ENCODE measurements at regions not wholly inside any gene's neighbourhood (a gene's known extent, or its start where the extent isn't known, plus 50 kb on each side); places are given as distances from the start of the nearest gene placed in this dataset.

DNA sequence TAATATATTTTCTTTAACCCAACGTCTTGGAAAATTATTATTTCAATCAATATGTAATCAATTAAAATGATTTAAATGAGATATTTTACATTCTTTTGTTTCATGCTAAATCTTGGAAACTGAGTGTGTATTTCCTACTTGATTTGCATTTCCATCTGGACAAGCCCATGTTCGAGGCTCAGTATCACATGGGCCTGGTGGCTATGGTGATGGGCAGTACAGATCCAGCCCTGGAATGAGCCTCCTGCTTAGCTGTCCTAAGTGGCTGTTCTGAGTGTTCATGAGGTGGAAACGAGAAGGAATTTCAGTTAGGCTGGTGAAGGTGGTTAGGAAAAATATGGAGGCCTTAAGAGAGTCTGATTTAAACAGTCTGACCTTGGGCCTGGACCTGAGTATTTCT is 73.0 kb upstream of the ATXN1 start:
- TF ChIP-seq, protein P1, sequence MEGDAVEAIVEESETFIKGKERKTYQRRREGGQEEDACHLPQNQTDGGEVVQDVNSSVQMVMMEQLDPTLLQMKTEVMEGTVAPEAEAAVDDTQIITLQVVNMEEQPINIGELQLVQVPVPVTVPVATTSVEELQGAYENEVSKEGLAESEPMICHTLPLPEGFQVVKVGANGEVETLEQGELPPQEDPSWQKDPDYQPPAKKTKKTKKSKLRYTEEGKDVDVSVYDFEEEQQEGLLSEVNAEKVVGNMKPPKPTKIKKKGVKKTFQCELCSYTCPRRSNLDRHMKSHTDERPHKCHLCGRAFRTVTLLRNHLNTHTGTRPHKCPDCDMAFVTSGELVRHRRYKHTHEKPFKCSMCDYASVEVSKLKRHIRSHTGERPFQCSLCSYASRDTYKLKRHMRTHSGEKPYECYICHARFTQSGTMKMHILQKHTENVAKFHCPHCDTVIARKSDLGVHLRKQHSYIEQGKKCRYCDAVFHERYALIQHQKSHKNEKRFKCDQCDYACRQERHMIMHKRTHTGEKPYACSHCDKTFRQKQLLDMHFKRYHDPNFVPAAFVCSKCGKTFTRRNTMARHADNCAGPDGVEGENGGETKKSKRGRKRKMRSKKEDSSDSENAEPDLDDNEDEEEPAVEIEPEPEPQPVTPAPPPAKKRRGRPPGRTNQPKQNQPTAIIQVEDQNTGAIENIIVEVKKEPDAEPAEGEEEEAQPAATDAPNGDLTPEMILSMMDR (IDR thresholded peaks at IDR 0.05) = no peak
- no peak for DNase-seq (ENCODE audit: low spot score)
- H3K4me3 ChIP-seq = no peak overlapping the region
- no peak overlapping the region for H3K27ac ChIP-seq

DNA sequence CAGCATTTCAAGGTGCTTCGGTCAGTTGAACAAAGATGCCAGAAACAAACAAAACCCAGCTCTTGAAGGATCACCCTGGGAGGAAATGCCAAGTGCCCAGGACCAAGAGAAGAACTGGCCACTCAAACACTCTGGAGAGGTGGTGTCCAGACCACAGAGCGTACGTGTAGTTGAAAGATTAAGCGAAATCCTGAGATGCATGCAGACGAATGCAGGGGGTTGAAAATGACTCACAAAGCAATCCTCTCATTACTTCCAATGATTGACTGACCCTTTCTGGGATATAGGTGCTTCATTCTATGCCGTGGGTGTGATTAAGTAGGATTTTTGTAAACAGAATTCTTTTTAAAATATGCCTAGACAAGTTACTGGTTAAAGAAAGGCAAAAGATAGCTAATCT is 71.5 kb upstream of the ATXN1 start:
- TF ChIP-seq, protein P1 (IDR thresholded peaks at IDR 0.05) = no peak
- Histone ChIP-seq H3K4me3 (no peak overlapping the region), H3K27ac (no peak overlapping the region)
- no peak for DNase-seq (ENCODE audit: low spot score)

DNA sequence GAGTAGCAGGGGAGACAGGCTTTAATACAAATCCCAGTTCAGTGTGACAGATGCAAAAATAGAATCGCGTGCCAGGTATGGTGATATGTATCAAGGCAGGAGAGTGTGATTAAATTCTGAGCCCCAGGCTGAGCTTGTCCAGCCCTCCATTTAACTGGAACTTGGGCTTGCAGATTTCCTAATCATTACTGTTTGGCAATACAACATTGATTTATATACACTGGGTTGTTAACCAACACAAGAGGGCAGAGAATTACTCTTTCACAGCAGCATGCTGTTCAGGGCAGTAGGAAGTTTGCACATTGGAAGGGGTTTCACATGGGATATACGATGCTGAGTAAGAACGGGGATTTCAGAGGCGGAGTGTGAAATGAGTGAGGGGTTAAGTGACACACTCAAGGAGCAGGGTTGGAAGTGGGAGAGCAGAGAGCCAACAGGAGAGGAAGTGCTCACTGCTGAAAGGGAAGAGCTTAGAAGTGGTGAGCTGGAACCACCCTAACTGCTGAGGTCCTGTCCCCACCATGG is 70.8 kb upstream of the ATXN1 start:
- Histone ChIP-seq H3K4me3 (no peak overlapping the region), H3K27ac (no peak overlapping the region)
- TF ChIP-seq, protein P1 (IDR thresholded peaks at IDR 0.05) = no peak
- no peak for DNase-seq (ENCODE audit: low spot score)

DNA sequence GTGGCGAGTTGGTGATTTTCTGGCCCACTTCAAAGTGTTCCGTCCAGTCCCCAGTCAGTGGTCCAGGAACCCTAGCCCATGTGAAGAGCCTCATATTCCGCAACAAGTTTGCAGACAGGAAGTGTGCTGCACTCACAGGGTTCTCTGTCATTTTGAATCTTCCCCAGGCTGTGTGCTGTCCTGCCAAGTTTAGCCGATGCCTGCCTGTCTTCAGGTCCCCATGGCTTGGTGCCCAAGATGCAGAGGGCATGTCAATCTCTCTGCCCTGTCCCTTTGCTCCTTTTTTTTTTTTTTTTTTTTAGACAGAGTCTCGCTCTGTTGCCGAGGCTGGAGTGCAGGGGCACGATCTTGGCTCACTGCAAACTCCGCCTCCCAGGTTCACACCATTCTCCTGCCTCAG is 69.9 kb upstream of the ATXN1 start:
- DNase-seq (ENCODE audit: low spot score) = no peak
- TF ChIP-seq, protein P1 (IDR thresholded peaks at IDR 0.05) = no peak
- H3K4me3 ChIP-seq = no peak overlapping the region
- no peak overlapping the region for H3K27ac ChIP-seq

DNA sequence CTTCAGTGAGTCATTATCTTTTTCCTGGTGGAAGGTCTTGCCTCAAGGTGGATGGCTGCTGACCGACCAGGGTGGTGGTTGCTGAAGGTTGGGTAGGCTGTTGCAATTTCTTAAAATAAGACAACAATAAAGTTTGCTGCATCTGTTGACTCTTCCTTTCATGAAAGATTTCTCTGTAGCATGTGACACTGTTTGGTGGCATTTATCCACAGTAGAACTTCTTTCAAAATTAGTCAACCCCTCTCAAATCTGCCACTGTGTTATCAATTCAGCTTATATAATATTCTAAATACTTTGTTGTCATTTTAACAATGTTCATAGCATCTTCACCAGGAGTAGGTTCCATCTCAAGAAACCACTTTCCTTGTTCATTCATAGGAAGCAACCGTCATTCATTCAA is 66.8 kb upstream of the ATXN1 start:
- TF ChIP-seq, protein P1 (IDR thresholded peaks at IDR 0.05) = no peak

DNA sequence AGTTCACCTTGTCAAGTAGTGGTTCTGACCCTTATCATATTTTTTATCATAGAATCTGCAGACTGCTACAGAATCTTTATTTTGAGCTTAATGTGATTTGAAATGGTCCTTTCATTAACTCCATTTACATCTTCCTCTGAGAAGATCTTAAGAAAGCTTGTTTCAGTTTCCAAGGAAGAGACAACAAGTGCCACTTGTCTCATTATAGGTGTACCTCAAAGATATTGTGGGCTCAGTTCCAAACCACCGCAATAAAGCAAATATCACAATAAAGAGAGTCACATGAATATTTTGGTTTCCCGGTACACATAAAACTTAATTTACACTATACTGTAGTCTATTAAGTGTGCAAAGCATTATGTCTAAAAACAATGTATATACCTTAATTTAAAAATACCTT is 66.4 kb upstream of the ATXN1 start:
- no peak overlapping the region for H3K4me3 ChIP-seq
- TF ChIP-seq, protein P1 (IDR thresholded peaks at IDR 0.05) = no peak
- DNase-seq (ENCODE audit: low spot score) = no peak
- H3K27ac ChIP-seq = no peak overlapping the region

More for the DNA sequence above, 66.8 kb upstream of the ATXN1 start:
- no peak for DNase-seq (ENCODE audit: low spot score)
- Histone ChIP-seq H3K27ac (no peak overlapping the region), H3K4me3 (no peak overlapping the region)

DNA sequence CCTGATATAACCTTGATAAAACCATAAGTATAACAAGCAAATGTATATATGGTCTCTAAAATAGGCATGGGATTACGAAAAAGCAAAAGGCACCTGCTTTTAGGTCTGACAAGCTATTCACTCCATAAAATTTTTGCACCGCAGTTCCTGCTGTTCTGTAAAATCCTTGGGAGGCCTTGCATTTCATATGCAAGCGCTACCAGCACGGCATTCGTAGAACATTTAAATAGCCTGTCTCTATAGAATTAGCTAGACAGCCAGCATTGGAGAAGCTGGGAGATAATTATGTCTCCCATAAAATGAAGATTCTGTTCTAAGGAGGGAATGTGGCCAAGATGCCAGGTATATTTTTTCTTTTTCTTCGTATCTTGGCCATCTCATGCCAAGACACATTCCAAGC is 64.5 kb upstream of the ATXN1 start:
- Histone ChIP-seq H3K4me3 (no peak overlapping the region), H3K27ac (no peak overlapping the region)
- no peak for DNase-seq (ENCODE audit: low spot score)
- TF ChIP-seq, protein P1 (IDR thresholded peaks at IDR 0.05) = no peak
